Right atrium auricular region (tissue), 2 donors: ENCODE measurements at regions not wholly inside any gene's neighbourhood (a gene's known extent, or its start where the extent isn't known, plus 50 kb on each side); places are given as distances from the start of the nearest gene placed in this dataset.

Source experiments
- DNase-seq: peaks from one replicate; pipeline ENCODE4 v3.0.0-alpha.2; 2019; ENCODE audit warnings: low spot score
- H3K27ac ChIP-seq, 2 donors: fragments of 200-600 bp; sonication (generic); 1 replicate in 1 of 2; 2 replicates in 1 of 2; pipeline ENCODE4 v1.5.1; 2016 to 2019
- H3K27me3 ChIP-seq, 2 donors: fragments of 200-600 bp; sonication (generic); one replicate each; pipeline versions ENCODE4 v1.5.1 to v1.6.0; 2017 to 2019
- H3K36me3 ChIP-seq: fragments of 200-600 bp; sonication (generic); one replicate; pipeline ENCODE4 v1.5.1; 2016
- H3K4me1 ChIP-seq, 2 donors: fragments of 200-600 bp; sonication (generic); one replicate each; pipeline versions ENCODE4 v1.5.1 to v1.6.0; 2017 to 2019
- H3K4me3 ChIP-seq, 2 donors: fragments of 200-600 bp; sonication (generic); 1 replicate in 1 of 2; 2 replicates in 1 of 2; pipeline ENCODE4 v1.5.1; 2017 to 2019; ENCODE audit warnings: mild to moderate bottlenecking in 1 of 2, moderate library complexity in 1 of 2
- H3K9me3 ChIP-seq, 2 donors: fragments of 200-600 bp; sonication (generic); one replicate each; pipeline ENCODE4 v1.5.1; 2019
- TF ChIP-seq, protein P1 (sequence below), 2 donors: fragments of 200-600 bp; sonication (generic); IDR thresholded peaks; one replicate each; pipeline ENCODE4 v1.5.1; 2019; ENCODE audit warnings: antibody characterized with exemption in 2 of 2

DNA sequence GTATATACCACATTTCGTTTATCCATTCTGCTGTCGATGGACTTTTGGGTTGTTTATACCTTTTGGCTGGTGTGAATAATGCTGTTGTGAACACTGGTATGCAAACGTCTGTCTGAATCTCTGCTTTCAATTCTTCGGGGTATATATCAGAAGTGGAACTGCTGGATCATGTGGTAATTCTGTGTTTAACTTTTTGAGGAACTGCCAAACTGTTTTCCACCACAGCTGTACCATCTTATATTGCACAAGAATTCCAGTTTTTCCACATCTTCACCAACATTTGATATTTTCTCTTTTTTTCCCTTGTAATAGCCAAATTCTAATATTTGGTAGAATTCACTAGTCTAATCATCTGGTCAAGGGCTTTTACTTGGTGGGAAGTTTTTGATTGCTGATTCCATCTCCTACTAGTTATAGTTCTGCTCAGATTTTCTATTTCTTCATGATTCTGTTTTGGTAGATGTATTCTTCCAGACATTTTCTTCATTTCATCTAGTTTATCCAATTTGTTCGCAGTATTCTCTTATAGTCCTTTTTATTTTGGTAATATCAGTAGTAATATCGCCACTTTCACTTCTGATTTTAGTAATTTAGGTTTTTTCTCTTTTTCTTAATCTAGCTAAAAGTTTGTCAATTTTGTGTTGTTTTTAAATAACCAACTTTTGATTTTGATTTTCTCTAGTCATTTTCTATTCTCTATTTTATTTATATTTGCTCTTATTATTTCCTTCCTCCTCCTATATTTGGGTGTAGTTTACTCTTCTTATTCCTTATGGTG lies 271.2 kb downstream of the ZEB1 start:
- H3K36me3 ChIP-seq, result no peaks in the 10 kb centered on the region
- no peaks in the 10 kb centered on the region for H3K27me3 ChIP-seq
- H3K9me3 ChIP-seq, result peaks cover 0 to 22% of the 10 kb centered on the region in 2 donors
- TF ChIP-seq, protein P1, sequence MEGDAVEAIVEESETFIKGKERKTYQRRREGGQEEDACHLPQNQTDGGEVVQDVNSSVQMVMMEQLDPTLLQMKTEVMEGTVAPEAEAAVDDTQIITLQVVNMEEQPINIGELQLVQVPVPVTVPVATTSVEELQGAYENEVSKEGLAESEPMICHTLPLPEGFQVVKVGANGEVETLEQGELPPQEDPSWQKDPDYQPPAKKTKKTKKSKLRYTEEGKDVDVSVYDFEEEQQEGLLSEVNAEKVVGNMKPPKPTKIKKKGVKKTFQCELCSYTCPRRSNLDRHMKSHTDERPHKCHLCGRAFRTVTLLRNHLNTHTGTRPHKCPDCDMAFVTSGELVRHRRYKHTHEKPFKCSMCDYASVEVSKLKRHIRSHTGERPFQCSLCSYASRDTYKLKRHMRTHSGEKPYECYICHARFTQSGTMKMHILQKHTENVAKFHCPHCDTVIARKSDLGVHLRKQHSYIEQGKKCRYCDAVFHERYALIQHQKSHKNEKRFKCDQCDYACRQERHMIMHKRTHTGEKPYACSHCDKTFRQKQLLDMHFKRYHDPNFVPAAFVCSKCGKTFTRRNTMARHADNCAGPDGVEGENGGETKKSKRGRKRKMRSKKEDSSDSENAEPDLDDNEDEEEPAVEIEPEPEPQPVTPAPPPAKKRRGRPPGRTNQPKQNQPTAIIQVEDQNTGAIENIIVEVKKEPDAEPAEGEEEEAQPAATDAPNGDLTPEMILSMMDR (IDR thresholded peaks at IDR 0.05), result no peak
- H3K4me1 ChIP-seq, result no peaks in the 10 kb centered on the region
- DNase-seq, result no peak
- H3K4me3 ChIP-seq, result no peak overlapping the region
- H3K27ac ChIP-seq, result no peak overlapping the region

DNA sequence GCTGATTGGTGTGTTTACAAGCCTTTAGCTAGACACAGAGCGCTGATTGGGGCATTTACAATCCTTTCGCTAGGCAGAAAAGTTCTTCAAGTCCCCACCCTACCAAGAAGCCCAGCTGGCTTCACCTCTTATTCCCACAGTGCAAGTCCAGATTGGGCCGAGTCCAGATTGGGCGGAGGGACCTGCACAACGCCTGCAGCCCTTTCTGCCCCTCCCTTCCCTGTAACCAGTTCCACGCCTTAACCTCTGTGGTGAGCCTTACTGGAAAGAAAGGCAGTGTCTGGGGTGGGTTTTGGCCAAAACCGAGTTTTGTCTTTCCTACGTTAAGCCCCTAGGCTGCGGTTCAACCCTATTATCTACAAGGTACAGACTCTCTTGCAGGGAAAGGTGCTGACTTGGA lies 268.7 kb downstream of the ZEB1 start:
- H3K27ac ChIP-seq, result no peak overlapping the region
- DNase-seq, result no peak
- H3K4me1 ChIP-seq, result peaks cover 0 to 23% of the 10 kb centered on the region in 2 donors
- TF ChIP-seq, protein P1 (IDR thresholded peaks at IDR 0.05), result no peak
- H3K9me3 ChIP-seq, result peaks cover 0 to 20% of the 10 kb centered on the region in 2 donors
- no peaks in the 10 kb centered on the region for H3K36me3 ChIP-seq
- H3K27me3 ChIP-seq, result no peaks in the 10 kb centered on the region
- H3K4me3 ChIP-seq, result no peak overlapping the region

DNA sequence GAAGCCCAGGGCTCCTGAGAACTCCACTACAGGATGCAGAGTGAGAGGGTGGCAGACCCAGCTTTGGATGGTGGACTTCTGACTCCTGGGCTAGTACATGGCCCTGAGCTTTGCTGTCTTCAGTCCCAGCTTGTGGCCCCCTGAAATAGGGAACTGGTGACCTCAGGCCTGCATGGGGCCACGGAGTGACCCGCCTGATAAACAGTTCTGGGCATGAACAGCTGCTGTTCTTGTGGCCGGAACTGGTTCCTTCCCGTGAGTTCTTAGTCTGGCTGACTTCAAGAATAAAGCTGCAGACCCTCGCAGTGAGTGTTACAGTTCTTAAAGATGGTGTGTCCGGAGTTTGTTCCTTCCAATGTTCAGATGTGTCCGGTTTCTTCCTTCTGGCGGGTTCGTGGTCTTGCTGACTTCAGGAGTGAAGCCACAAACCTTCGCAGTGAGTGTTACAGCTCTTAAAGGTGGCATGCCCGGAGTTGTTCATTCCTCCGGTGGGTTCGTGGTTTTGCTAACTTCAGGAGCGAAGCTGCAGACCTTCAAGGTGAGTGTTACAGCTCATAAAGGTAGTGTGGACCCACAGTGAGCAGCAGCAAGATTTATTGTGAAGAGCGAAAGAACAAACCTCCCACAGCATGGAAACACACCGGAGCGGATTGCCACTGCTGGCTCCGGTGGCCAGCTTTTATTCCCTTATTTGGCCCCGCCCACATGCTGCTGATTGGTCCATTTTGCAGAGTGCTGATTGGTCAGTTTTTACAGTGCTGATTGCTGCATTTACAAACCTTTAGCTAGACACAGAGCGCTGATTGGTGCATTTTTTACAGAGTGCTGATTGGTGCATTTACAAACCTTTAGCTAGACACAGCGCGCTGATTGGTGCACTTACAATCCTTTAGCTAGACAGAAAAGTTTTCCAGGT lies 268.0 kb downstream of the ZEB1 start:
- Histone ChIP-seq H3K27ac (no peak overlapping the region), H3K9me3 (peaks cover 0 to 13% of the 10 kb centered on the region in 2 donors), H3K36me3 (no peaks in the 10 kb centered on the region), H3K27me3 (no peaks in the 10 kb centered on the region), H3K4me3 (no peak overlapping the region), H3K4me1 (peaks cover 0 to 30% of the 10 kb centered on the region in 2 donors)
- TF ChIP-seq, protein P1 (IDR thresholded peaks at IDR 0.05), result no peak
- DNase-seq, result no peak

DNA sequence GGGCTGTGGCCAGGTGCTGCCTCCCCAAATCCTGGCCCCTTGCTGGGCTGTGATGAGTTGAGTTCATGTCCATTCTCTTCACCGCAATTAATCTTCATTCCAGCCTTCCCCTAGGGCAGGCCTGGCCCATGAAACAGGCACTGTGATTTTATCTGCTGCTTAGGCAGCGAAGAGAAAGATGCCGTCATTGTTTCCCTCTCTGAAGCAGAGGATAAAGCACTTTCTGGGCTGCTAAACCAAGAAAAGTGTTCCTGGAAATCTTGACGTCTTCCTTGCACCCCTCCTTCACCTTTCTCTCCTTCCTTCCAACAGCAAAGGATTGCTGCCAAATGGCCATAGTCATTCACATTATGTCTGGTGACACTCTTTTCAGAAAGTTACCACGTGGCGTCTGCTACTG lies 265.9 kb downstream of the ZEB1 start:
- no peak for DNase-seq
- no peaks in the 10 kb centered on the region for H3K27me3 ChIP-seq
- H3K9me3 ChIP-seq, result no peaks in the 10 kb centered on the region
- no peaks in the 10 kb centered on the region for H3K36me3 ChIP-seq
- no peak overlapping the region for H3K4me3 ChIP-seq
- peaks cover 0 to 39% of the 10 kb centered on the region in 2 donors for H3K4me1 ChIP-seq
- TF ChIP-seq, protein P1 (IDR thresholded peaks at IDR 0.05), result no peak
- H3K27ac ChIP-seq, result no peak overlapping the region

DNA sequence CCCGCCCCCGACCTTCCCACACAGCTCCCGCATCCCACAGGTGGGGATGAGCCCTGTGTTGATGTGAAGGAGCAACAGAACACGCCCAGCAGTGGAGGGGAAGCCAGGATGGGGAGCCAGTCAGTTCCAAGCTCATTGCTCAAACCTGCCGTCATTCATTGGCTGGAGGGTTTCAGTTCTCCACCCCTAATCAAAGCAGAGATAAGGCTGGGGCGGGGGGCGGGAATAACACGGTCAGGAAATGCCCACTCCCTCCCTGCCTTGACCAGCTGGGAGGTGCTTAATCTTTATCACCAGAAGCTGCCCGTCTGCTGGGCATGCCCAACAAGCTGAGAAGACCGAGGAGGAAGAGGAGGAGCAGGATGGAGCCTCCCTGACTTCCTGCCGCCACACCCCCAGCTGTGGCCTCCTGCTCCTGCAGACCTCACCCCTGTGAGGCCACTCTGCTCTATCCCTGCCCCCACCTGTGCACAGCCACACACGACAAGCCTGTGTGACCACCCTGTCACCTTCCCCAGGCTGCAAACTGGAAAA lies 265.1 kb downstream of the ZEB1 start:
- TF ChIP-seq, protein P1 (IDR thresholded peaks at IDR 0.05), result no peak
- H3K4me3 ChIP-seq, result no peak overlapping the region
- H3K36me3 ChIP-seq, result no peaks in the 10 kb centered on the region
- H3K9me3 ChIP-seq, result no peaks in the 10 kb centered on the region
- peak overlapping the region; percentile 7 to 32 for H3K27ac ChIP-seq
- H3K4me1 ChIP-seq, result peaks cover 0 to 39% of the 10 kb centered on the region in 2 donors
- no peak for DNase-seq
- no peaks in the 10 kb centered on the region for H3K27me3 ChIP-seq
